ENCODE measurements at regions not wholly inside any gene's neighbourhood (a gene's known extent, or its start where the extent isn't known, plus 50 kb on each side); places are given as distances from the start of the nearest gene placed in this dataset.

DNA sequence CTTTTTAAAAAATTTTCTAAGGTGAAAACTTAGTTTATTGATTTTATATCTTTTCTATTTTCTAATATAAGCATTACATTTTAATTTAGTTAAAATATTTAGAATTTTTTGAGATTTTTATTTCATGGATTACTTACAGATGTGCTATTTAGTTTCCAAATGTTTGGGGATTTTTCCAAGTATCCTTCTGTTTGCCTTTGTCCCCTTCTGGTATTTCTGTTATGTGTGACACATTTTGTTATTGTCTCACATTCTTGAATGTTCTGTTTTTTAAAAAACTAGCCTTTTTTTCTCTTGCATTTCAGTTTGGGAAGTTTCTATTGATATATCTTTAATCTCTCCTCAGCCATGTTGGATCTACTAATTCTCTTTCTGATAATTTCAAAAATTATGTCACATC, 234.9 kb downstream of the FAM170A start:
- no peak overlapping the region for H3K9ac ChIP-seq (ENCODE audit: insufficient read depth, low read depth, low read length)
- H3K4me2 ChIP-seq (ENCODE audit: low read depth, low read length): no peak overlapping the region
- FAIRE-seq (no peak), DNase-seq (ENCODE audit: low spot score) (no peak), ATAC-seq (no peak)
- ChIA-PET POLR2A (no interaction called here), CTCF (ENCODE audit: low intra/inter-chr PET ratio, low total read pairs) (no interaction called here)
- no peak overlapping the region for H3K27ac ChIP-seq (ENCODE audit: extremely low read length, insufficient read depth, low read length)
- intact Hi-C loops (cut with micrococcal nuclease; ENCODE audit: unreplicated experiment): no loop called here
- no peak overlapping the region for H3K4me3 ChIP-seq (replicated peaks in 1 of 3; ENCODE audit: insufficient read depth in 1 of 3, low read depth in 2 of 3, low read length in 3 of 3)
- H3K79me2 ChIP-seq (ENCODE audit: insufficient read depth, low read length): no peaks in the 10 kb centered on the region
- in situ Hi-C loops (cut with HindIII; ENCODE audit: extremely low pct_ligation_motif_present, low pct_unique_long_range_greater_than_20kb): no loop called here
- no peaks in the 10 kb centered on the region for H3K36me3 ChIP-seq (replicated peaks in 1 of 2; ENCODE audit: control insufficient read depth in 1 of 2, insufficient read depth in 2 of 2, low read length in 2 of 2)
- no TSS peak for BruUV-seq (replicated peaks)
- TF ChIP-seq MEIS1 (CRISPR knock-in tag; IDR thresholded peaks at IDR 0.05; ENCODE audit: borderline replicate concordance) (no peak), ZNF10 (CRISPR knock-in tag; IDR thresholded peaks at IDR 0.05; ENCODE audit: borderline replicate concordance, low read depth) (no peak), ZNF3 (CRISPR knock-in tag; IDR thresholded peaks at IDR 0.05) (no peak), ZBTB7B (CRISPR knock-in tag; IDR thresholded peaks at IDR 0.05) (no peak), CEBPG (CRISPR knock-in tag; IDR thresholded peaks at IDR 0.05) (no peak), CHCHD3 (CRISPR knock-in tag; IDR thresholded peaks at IDR 0.05) (no peak), ZNF292 (CRISPR knock-in tag; IDR thresholded peaks at IDR 0.05; ENCODE audit: borderline replicate concordance, low read depth) (no peak), ZNF616 (CRISPR knock-in tag; IDR thresholded peaks at IDR 0.05; ENCODE audit: low read depth) (no peak)
- TF ChIP-seq, protein P1, sequence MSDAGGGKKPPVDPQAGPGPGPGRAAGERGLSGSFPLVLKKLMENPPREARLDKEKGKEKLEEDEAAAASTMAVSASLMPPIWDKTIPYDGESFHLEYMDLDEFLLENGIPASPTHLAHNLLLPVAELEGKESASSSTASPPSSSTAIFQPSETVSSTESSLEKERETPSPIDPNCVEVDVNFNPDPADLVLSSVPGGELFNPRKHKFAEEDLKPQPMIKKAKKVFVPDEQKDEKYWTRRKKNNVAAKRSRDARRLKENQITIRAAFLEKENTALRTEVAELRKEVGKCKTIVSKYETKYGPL (CRISPR knock-in tag; IDR thresholded peaks at IDR 0.05): no peak
- H3K4me1 ChIP-seq (ENCODE audit: insufficient read depth, low read length): no peaks in the 10 kb centered on the region
- H4K20me1 ChIP-seq (ENCODE audit: insufficient read depth, low read length): no peaks in the 10 kb centered on the region
- no peaks in the 10 kb centered on the region; a peak in 1 of 5 replicates for H3K27me3 ChIP-seq (ENCODE audit: control insufficient read depth in 1 of 2, insufficient read depth in 2 of 2, low read length in 2 of 2)
- H3K9me3 ChIP-seq (ENCODE audit: low read length): no peaks in the 10 kb centered on the region
- no peak overlapping the region for H2AFZ ChIP-seq (ENCODE audit: low read length)

DNA sequence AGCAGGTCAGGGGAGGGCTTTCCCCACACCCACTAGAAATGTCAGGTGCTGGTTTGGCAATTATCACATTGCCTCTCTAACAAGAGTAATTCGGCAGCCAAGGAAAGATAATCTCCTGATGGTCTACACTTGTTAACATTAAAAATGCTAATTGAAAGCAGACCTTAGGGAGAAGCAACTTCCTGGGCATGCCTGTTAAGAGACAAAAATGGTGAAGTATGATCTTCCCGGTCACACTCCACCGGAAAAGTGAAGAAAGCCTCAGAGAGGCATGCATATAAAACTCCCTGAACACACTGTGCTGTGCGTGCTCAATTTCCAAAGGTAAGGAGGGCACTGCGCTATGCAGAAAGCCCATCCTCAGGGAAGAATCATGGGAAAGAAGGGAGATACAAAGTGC, 244.3 kb downstream of the FAM170A start:
- ATAC-seq (no peak), FAIRE-seq (no peak), DNase-seq (ENCODE audit: low spot score) (no peak)
- no peaks in the 10 kb centered on the region for H3K27me3 ChIP-seq (ENCODE audit: control insufficient read depth in 1 of 2, insufficient read depth in 2 of 2, low read length in 2 of 2)
- no peak overlapping the region for H2AFZ ChIP-seq (ENCODE audit: low read length)
- H3K9ac ChIP-seq (ENCODE audit: insufficient read depth, low read depth, low read length): no peak overlapping the region
- H3K27ac ChIP-seq (ENCODE audit: extremely low read length, insufficient read depth, low read length): no peak overlapping the region
- POLR2A ChIA-PET: no interaction called here
- intact Hi-C loops (cut with micrococcal nuclease; ENCODE audit: unreplicated experiment): no loop called here
- H3K4me2 ChIP-seq (ENCODE audit: low read depth, low read length): no peak overlapping the region
- in situ Hi-C loops (cut with HindIII; ENCODE audit: extremely low pct_ligation_motif_present, low pct_unique_long_range_greater_than_20kb): no loop called here
- H3K36me3 ChIP-seq (replicated peaks in 1 of 2; ENCODE audit: control insufficient read depth in 1 of 2, insufficient read depth in 2 of 2, low read length in 2 of 2): no peaks in the 10 kb centered on the region
- no peaks in the 10 kb centered on the region for H3K79me2 ChIP-seq (ENCODE audit: insufficient read depth, low read length)
- H3K9me3 ChIP-seq (ENCODE audit: low read length): no peaks in the 10 kb centered on the region
- no peaks in the 10 kb centered on the region for H3K4me1 ChIP-seq (ENCODE audit: insufficient read depth, low read length)
- TF ChIP-seq, protein P2, sequence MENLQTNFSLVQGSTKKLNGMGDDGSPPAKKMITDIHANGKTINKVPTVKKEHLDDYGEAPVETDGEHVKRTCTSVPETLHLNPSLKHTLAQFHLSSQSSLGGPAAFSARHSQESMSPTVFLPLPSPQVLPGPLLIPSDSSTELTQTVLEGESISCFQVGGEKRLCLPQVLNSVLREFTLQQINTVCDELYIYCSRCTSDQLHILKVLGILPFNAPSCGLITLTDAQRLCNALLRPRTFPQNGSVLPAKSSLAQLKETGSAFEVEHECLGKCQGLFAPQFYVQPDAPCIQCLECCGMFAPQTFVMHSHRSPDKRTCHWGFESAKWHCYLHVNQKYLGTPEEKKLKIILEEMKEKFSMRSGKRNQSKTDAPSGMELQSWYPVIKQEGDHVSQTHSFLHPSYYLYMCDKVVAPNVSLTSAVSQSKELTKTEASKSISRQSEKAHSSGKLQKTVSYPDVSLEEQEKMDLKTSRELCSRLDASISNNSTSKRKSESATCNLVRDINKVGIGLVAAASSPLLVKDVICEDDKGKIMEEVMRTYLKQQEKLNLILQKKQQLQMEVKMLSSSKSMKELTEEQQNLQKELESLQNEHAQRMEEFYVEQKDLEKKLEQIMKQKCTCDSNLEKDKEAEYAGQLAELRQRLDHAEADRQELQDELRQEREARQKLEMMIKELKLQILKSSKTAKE (CRISPR knock-in tag; IDR thresholded peaks at IDR 0.05; ENCODE audit: borderline replicate concordance): no peak
- TF ChIP-seq CHCHD3 (CRISPR knock-in tag; IDR thresholded peaks at IDR 0.05): no peak
- no peak for TF ChIP-seq ZNF282 (IDR thresholded peaks at IDR 0.05; ENCODE audit: partially characterized antibody)
- TF ChIP-seq TBX3 (IDR thresholded peaks at IDR 0.05; ENCODE audit: borderline replicate concordance): no peak
- TF ChIP-seq PHF5A (CRISPR knock-in tag; IDR thresholded peaks at IDR 0.05; ENCODE audit: low read depth, unreplicated experiment): no peak
- TF ChIP-seq, protein P3, sequence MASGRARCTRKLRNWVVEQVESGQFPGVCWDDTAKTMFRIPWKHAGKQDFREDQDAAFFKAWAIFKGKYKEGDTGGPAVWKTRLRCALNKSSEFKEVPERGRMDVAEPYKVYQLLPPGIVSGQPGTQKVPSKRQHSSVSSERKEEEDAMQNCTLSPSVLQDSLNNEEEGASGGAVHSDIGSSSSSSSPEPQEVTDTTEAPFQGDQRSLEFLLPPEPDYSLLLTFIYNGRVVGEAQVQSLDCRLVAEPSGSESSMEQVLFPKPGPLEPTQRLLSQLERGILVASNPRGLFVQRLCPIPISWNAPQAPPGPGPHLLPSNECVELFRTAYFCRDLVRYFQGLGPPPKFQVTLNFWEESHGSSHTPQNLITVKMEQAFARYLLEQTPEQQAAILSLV (CRISPR knock-in tag; IDR thresholded peaks at IDR 0.05; ENCODE audit: borderline replicate concordance): no peak
- no TSS peak for BruUV-seq (replicated peaks)
- H3K4me3 ChIP-seq (replicated peaks in 1 of 3; ENCODE audit: insufficient read depth in 1 of 3, low read depth in 2 of 3, low read length in 3 of 3): no peak overlapping the region
- 42% methylated on average over 5 of the region's 5 CpGs for WGBS (ENCODE audit: low lambda C conversion rate)
- CTCF ChIA-PET (ENCODE audit: low intra/inter-chr PET ratio, low total read pairs): no interaction called here
- no peaks in the 10 kb centered on the region for H4K20me1 ChIP-seq (ENCODE audit: insufficient read depth, low read length)

Measured in HepG2 (cell line).